HG02973 (cell line): ENCODE measurements at regions not wholly inside any gene's neighbourhood (a gene's known extent, or its start where the extent isn't known, plus 50 kb on each side); places are given as distances from the start of the nearest gene placed in this dataset.
A peak's percentile ranks its signal among the peaks of the same experiment; 100 is the strongest.

Experiments
- ATAC-seq: cut with Tn5 transposase; IDR thresholded peaks from one replicate; pipeline ENCODE4 v1.9.1; 2021; ENCODE audit warnings: moderate library complexity; ENCODE audit not compliant: unreplicated experiment

DNA sequence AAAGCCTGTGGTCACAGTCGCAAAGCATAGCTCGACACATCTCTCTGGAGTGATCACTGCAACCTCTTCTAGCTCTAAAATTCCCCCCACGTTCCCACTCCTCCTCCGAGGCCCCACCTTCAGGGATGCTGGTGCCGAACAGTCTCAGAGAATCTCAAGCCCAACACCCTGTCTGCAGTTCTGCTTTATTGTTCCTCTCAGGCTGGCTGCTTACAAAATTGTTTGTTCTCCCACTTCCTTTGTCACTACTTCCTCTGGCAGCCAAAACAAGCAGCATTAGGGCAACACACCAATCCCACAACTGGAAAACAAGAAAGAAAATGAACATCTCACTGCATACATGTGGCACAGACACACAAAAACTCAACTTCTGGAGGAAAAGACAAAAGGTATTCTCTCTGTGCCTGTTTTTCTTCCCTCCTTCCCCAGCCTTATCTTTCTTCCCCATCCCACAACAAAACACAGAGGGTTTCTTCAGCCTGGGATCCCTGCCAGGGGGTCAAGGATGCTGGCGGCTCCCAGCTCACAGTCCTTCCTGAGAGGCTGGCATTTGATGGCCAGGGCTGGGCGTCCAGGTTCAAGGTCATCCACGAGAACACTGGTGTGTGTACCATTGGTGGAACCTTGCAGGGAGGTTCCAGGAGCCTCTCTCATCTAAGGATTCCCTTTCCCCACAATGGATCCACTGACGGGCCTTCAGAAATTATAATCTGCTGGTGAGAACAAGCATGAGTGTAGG lies 108.4 kb downstream of the TMCO5A start:
- ATAC-seq: no peak

DNA sequence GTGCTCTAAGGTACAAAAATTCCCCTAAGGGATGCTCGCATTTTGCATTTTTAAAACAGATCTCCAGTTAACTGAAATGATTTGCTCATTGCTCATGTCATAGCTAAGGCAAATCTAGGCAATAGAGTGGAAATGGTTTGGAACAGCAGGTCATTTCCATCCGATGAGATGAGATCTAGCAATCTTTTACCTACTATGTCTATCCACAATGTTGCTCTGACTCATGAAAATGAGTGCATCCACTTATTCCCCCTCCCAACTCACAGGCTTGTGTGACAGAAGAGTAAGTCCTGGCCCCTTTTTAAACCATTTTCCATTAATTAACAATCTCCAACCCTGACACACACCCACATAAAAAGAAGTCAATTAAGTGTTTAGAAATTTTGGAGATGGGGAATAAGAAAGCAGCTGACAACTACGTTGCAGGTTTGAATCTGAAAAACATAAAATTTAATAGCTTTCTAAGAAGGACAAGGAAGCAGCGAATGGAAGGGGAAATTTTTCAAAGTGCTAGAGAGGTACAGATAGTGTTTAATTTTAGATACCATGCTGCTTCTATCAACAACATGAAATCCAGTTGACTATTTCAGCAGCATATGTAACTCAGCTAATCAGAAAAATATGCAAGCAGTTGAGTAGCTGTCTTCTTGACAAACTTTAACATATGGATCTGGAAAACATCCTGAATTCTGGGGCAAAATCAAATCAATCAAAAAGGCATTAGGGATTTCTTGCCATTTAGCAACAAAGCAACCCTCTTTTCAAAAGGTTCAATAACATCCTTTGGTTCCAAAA lies 112.0 kb downstream of the TMCO5A start:
- ATAC-seq: no peak

GRCh38 chr15:38048001-38048455 lies 113.6 kb downstream of the TMCO5A start:
- no peak for ATAC-seq

- no peak for ATAC-seq
These were observed 115.5 kb downstream of the TMCO5A start for GRCh38 chr15:38049891-38050290.

DNA sequence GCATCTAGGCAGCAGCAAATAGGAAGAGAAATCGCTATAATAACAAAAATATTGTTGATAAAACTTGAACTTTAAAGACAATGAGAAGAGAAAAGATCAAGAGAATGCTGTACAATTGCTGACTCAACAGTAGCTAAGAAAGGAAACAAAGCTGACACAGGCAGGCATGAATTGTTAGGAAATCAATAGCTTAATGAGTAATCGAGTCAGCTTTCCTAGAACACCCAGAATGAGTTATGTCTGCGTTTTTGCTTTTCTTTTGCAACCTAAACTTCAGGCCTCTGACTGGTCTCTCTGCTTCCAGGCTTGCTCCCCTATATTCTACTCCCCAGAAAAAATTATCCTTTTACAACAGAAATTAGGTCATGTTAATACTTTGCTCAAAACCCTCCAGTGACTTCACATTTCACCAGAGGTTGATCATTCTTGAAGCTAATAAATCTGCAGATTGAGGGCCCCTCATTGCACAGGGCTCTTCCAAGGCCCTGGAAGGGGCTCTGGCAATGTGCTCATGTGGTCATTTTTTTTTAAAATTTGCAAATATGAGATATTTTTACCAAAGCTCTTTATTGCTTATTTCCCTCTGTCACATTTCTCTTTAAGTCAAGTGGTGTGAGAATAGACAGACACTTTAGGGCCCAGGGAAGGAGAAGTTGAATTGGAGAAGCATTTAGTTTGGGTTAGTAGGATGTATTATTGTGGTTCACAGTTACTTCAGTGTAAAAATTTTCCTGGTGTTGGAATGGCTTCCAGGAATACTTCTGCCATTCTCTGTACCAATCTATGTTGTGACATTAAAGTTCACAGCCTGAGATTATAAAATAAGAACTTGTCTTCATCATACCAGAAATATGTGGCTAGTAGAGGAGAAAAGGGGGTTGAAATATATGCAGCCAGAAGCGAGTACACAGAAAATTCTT lies 116.3 kb downstream of the TMCO5A start:
- no peak for ATAC-seq

DNA sequence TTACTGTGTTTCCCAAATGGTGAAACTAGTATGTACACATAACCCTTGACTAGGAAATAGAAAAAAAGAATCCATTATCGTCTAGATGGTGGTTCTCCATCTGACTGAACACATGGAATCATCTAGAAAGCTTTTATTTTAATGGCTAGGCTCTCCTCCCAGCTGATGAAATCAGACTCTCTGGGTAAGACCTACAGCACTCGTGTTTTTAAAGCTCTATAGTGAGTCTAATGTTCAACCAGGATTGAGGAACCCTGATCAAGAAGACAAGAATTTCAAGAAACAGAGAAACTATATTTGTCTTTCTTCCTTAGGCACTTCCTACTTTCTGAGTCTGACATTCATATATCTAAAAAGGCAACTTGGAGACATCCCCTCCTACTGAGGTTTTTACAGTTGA lies 118.8 kb downstream of the TMCO5A start:
- no peak for ATAC-seq

DNA sequence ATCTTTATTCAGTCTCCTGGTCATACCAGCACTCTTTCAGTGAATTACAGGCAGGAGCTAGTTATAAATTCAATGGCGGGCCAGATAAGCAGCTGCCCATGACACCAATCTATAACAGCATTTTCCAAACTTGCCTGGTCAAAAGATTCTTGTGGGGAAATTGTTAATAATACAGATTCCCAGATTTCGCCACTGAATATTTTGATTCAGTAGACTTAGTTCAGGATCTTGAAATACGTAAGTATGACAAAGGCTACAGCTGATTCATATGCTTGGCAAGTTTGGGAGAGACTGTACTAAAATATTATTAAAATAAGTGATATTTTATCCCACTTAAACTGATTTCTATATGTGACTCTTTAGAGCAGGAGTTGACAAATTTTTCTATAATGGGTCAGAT lies 119.3 kb downstream of the TMCO5A start:
- ATAC-seq: no peak

DNA sequence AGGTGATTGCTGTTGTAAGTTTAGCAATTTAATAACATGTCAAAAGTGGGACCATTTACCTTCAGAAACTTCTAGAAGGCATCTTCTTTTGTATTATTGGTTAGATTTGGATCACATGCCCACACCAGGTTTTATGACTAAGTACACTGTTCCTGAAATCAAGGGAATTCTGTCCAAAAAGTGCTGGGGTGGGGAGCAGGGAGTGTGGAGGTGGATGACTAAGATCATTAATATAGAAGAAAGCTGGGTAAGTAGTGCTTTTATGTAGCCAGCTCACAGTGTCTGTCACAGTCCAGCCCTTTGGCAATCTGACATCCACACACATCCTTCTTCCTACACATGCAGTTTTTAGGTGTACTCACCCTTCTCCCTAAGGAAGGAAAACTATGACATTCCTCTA lies 120.0 kb downstream of the TMCO5A start:
- ATAC-seq: no peak

DNA sequence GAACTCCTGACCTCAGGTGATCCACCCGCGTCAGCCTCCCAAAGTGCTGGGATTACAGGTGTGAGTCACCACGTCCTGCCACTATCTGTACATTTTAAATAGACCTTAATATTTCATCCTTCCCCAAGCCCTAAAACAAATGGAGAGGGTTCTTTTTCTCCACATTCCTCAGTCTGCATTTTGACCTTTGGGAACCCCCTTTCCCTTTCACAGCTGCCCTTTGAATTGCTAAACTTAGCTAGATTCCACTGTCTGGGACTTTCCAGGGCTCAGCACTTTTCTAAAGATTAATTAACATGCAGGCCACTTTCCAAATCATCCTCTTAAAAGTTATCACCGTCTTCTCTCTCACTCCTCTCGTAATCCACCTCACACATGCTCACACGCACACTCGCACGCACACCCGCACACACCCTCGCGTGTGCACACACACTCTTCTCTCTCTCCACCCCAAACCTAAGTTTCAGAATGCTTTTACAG lies 124.2 kb downstream of the TMCO5A start:
- ATAC-seq: no peak

- ATAC-seq: no peak
These were observed 125.2 kb downstream of the TMCO5A start for GRCh38 chr15:38059665-38060064.

DNA sequence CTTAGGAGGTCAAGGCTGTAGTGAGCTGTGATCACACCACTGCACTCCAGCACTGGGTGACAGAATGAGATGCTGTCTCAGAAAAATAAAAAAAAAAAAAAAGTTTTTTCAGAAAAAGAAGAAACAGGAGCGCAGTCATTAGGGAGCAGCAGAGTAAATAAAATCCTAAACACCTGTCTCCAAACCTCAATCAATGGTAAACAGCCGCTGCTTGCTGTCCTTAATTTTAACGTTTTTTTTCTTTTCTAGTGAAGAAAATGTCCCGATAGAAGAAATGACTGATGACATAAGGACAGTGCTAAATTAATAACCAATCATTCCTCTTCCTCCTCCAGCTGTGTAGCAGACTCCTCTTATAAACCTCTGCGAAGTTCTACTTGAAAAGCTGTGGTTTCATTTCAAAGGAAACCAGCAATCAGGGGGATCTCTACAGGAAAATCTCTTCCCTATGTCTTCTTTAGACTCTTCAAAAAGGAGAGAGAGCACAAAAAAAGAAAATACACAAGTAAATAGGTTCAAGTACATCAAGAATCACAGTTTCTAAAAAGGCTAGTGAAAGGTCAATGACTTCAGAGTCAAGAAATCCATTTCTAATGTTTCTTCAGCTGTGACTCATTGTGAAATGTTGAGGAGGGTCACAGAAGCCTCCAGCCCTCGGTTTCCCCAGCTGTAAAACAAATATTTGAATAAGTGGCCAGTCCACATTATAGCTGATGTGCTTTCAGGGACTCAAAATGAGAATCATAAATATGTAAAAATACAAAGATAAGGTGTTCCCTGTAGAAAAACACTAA lies 127.6 kb downstream of the TMCO5A start:
- no peak for ATAC-seq

GRCh38 chr15:38062696-38063095 lies 128.3 kb downstream of the TMCO5A start:
- no peak for ATAC-seq

GRCh38 chr15:38065721-38066345 lies 131.4 kb downstream of the TMCO5A start:
- no peak for ATAC-seq

- ATAC-seq: no peak
These were observed 132.2 kb downstream of the TMCO5A start for GRCh38 chr15:38066612-38067011.

DNA sequence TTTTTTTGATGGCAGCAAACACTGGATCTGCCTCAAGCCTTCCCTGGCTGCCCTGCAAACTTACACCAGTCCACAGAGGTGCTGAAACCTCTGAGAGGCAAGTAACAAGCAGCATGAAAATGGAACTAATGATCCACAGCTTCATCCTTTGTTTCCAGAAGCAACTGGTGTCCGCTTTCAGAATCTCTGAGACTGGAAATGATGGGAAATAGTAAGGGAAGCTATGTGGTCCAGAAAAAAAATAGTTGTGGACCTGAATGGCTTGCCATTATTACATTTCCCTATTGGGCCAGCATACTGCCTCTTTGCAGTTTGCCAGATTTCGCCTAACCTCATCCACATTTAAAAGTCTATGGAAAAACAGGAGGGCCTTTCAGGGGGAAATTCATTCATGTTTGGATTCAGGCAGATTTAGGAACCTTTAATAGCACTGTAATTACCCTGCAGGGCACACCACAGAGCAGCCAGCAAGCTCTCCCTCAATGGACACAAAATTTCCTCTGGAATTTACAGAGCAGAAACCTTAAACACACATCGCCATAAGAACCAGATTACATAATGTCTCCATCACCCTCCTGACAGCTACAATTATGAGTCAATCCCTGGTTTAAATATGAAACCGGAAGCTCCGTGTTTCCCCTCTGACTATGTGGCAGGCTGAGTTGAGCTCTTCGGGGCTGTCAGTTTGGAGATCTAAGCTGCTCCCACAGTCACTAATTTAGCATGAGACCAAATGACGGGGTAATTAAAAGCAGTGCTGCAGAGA lies 134.4 kb downstream of the TMCO5A start:
- ATAC-seq: peak; percentile 86

- no peak for ATAC-seq
These were observed 135.1 kb downstream of the TMCO5A start for GRCh38 chr15:38069511-38070011.

- no peak for ATAC-seq
These were observed 136.3 kb downstream of the TMCO5A start for GRCh38 chr15:38070778-38071177.

GRCh38 chr15:38071211-38071972 lies 137.0 kb downstream of the TMCO5A start:
- ATAC-seq: no peak
